GM12892 (cell line): ENCODE measurements at regions not wholly inside any gene's neighbourhood (a gene's known extent, or its start where the extent isn't known, plus 50 kb on each side); places are given as distances from the start of the nearest gene placed in this dataset.

ENCODE experiments used
- POLR2A ChIP-seq: IDR thresholded peaks from 2 replicates; pipeline ENCODE4 v1.6.1; 2011; ENCODE audit warnings: low read depth, low read length, control low read depth
- POLR2AphosphoS5 ChIP-seq: IDR thresholded peaks from 2 replicates; pipeline ENCODE4 v1.6.1; 2011; ENCODE audit warnings: low read depth, low read length, control low read depth

GRCh38 chr10:120162471-120162870 is 269.9 kb downstream of the SEC23IP start:
- TF ChIP-seq POLR2A (no peak), POLR2AphosphoS5 (no peak)
